Stimulated activated CD4-positive, alpha-beta T cell treated with anti-CD3 and anti-CD28 coated beads, Interleukin-4, amount 100 ng/mL, for 4 hours (primary cell): ENCODE measurements at regions not wholly inside any gene's neighbourhood (a gene's known extent, or its start where the extent isn't known, plus 50 kb on each side); places are given as distances from the start of the nearest gene placed in this dataset.
A peak's percentile ranks its signal among the peaks of the same experiment; 100 is the strongest.
"Not testable (repeated sequence)": the region's sequence is repeated elsewhere in the genome, so short reads cannot be mapped to it uniquely, and the experiment has no call there.

ENCODE experiments used
- DNase-seq, 2 experiments: peaks; one replicate each; pipeline ENCODE4 v3.0.0-alpha.2; 2020

DNA sequence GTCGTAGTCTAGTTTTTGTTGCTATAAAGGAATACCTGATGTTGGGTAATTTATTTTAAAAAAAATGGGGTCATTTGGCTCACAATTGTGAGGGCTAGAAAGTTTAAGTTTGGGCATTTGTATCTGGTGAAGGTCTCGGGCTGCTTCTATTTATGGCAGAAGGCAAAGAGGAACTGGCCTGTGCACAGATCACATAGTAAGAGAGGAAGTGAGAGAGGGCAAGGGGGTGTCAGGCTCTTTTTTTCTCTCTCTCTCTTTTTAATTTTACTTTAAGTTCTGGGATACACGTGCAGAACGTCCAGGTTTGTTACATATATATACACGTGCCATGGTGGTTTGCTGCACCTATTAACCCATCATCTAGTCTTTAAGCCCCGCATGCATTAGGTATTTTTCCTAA lies 453.3 kb downstream of the DIRAS2 start:
- no peak for DNase-seq

- peak; percentile 7 to 18 for DNase-seq
Measured at GRCh38 chr9:90192465-90192864, 450.2 kb downstream of the DIRAS2 start.

- no peak for DNase-seq
Measured at GRCh38 chr9:90198956-90199355, 443.7 kb downstream of the DIRAS2 start.

GRCh38 chr9:90201766-90202165 lies 440.9 kb downstream of the DIRAS2 start:
- no peak for DNase-seq

- no peak for DNase-seq
Measured at GRCh38 chr9:90204128-90204831, 438.3 kb downstream of the DIRAS2 start.

DNA sequence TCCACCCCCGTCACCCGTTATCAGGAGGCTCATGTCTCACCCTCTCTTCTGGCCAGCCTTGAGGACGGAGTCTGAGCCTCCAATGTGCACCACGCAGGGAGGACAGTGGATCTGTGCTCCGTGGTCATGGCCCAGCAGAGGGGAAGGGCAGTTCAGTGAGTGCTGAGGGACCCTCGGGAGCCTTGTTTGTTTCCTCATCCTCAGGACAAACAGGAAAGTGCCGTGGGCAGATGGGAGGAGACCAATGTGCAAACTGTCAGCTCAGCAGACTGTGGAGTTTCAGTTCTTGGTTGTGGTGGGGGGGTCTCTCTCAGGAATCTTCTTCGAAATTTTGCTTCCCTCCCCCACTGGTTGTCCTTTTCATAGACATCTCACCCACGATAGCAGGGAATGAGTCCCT lies 429.6 kb downstream of the DIRAS2 start:
- not testable (repeated sequence) for DNase-seq

- peak; percentile 10 to 16 for DNase-seq
Measured at GRCh38 chr9:90219548-90220118, 423.0 kb downstream of the DIRAS2 start.

DNA sequence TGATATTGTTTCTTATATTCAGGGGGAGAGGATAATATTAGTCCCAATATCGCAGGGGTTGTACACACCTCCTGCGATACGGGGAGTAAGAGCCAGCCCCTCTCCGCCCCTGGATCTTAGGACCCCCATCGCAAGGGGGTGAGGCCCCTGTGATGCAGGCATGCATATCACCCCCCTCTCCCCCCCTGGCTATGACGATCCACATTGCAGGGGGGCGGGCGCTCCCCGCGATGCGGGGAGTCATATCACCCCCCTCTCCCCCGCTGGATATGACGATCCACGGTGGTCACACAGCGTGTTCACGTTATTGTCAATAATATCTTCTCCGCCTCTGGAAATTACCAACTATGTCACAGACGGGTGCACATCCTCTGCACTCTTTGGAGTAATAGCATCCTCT lies 420.7 kb downstream of the DIRAS2 start:
- not testable (repeated sequence) for DNase-seq

GRCh38 chr9:90226839-90227338 lies 415.7 kb downstream of the DIRAS2 start:
- peak; percentile 49 to 72 for DNase-seq

DNA sequence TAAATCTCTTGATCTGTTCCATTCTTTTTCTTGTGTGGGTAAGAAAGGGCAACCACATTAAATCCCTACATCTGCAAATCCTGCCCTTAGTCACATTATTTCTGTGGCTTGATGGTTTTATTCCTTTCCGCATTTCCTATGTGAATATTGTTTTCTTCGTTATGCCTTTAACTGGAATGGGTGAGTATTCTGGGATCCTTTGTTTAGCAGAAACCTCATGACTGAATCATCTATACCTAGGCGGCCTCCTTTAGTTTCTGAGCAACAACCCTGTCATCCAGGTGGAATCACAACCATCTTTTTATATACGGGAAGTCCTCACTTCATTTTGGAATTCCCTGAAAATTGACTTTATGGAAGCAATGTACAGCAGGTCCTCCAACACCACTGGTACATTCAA lies 409.5 kb downstream of the DIRAS2 start:
- not testable (repeated sequence) for DNase-seq

GRCh38 chr9:90240541-90240940 lies 402.1 kb downstream of the DIRAS2 start:
- DNase-seq, result no peak

DNA sequence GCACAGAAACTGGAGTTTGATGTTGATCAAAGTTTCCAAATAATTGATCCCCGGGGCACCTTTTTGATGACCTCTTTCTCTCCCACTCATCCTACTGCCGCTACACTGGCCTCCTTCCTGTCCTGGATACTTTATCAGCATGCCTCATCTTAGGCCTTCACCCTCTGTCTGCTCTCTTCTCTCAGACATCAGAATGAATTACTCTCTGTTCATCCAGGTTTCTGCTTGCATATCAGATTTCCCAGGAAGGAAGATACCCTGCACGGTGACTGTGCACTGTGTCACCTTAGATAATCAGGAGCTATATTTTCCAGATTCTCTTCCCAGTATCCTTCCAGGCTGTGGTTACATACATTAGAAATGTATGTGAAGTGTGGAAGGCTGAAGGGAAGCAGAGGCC lies 397.0 kb downstream of the DIRAS2 start:
- DNase-seq, result no peak

DNA sequence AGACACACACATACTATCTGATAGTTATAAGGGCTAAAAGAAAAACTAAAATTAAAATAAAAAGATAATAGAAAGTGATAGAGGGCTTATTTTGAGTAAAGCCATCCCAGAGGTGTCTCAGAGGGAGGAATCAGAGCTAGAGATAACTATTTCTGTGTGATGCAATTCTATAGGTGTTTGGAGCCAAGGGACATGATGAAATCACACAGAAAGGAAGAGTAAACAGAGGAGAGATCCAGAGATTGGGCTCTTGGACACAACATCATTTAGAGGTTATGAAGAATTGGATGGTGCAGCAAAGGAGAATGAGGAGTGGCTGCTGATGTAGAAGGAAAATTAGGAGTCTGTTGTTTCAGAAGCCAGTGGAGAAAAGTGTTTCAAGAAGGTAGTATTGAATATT lies 393.5 kb downstream of the DIRAS2 start:
- no peak for DNase-seq

DNA sequence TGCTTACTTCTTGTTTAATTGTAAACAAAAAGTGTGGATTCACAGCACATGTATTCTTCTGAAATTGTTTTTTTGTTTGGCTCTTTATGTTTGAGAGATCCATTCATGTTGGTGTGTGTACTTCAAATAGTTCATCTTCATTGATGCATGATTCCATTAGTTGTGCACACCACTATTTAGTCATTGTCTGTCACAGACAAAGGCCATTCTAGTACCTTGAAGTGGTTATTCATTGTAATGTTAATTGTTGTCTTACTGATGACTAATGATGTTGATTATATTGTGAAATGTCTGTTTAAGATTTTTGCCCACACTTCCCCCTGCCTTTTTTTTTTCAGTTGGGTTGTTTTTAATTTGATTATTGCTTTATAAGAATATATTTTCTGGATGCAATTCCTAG lies 391.3 kb downstream of the DIRAS2 start:
- no peak for DNase-seq

GRCh38 chr9:90256345-90256744 lies 386.3 kb downstream of the DIRAS2 start:
- DNase-seq, result no peak

DNA sequence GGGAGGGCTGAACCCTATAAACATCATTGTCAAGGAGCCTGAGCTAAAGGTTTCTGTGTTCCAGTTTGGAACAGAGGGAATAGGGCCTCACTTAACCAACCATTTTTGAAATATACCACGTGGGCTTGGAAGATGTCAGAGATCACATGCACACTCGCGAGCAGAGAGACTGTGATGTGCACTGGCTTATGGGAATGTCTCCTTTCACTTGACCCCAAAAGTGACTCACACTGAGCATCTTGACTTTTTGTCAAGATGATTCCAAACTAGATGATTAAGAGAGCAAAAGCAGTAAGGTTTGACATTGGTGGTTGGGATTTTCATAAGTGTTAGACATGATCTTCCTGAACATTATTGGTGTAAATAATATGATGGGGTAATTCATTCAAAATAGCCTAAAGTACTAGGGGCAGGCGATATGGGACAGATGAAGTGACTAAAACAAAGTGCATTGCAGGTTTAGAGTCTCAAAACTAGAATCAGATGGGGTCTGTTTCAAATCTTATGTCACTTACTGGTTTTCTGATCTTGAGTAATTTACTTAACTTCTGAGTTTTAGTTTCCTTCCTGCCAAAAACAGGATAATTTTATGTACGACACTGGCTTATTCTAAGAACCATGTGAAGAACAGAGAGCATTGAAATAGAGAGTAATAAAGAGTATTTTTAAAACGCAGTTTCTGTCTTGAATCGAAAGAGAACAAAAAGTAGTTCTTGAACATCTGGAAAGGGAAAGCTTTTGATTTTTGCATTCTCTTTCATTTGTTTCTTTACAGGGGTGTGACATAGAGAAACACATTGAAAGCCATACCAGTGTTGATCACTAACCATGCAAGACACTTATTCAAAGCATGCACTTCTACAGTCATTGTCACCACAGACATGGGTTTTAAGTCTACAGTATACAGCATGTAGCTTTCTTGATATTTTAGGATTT lies 383.0 kb downstream of the DIRAS2 start:
- no peak for DNase-seq

- no peak for DNase-seq
Measured at GRCh38 chr9:90261698-90262097, 380.9 kb downstream of the DIRAS2 start.

DNA sequence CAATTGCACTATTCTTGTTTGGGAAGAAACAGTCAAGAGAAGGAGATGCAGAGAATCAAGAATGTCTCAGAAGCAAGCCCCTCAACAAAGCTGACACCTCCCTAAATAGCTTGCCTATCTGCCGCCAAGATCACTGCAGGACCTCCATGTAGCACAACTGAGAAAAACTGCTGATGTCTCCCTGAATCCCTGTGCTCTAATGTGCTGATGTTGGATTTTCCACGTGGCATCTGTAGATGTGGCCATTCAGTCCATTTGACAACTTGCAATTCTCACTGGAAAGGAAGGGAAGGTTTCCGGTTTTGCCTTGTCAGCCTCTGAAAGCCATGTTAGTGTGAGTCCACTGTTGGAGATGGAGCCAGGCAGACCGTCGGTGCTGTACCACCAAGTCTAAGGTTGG lies 374.0 kb downstream of the DIRAS2 start:
- DNase-seq, result no peak

GRCh38 chr9:90271707-90272106 lies 370.9 kb downstream of the DIRAS2 start:
- DNase-seq, result no peak

GRCh38 chr9:90274725-90275124 lies 367.9 kb downstream of the DIRAS2 start:
- DNase-seq, result no peak

DNA sequence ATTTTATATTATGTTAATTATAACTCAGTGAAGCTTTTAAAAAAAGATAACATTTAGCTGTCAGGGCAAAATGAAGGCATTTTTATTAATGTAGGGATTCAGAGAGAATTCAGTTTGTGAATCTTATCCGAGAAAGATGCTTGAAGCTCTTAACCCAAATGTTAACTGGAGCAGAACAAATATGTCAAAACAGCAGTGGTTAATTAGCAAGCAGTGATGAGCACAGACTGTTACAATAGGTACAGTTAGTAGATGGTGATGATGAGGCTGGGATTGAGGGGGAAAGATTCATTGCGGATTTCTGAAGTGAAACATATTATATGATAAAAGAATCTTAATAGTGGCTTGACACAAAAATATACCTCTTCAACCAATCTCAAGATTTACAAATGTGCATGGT lies 356.7 kb downstream of the DIRAS2 start:
- no peak for DNase-seq

- DNase-seq, result no peak
Measured at GRCh38 chr9:90287567-90288274, 354.9 kb downstream of the DIRAS2 start.

GRCh38 chr9:90288275-90288639 lies 354.4 kb downstream of the DIRAS2 start:
- DNase-seq, result no peak
